IPS-15b (cell line): ENCODE measurements at regions not wholly inside any gene's neighbourhood (a gene's known extent, or its start where the extent isn't known, plus 50 kb on each side); places are given as distances from the start of the nearest gene placed in this dataset.
"Not testable (repeated sequence)": the region's sequence is repeated elsewhere in the genome, so short reads cannot be mapped to it uniquely, and the experiment has no call there.

Experiments
- H3K27me3 ChIP-seq: one replicate; pipeline ENCODE4 v1.6.1; 2013; ENCODE audit warnings: low read length; ENCODE audit not compliant: control insufficient read depth, insufficient read depth
- H3K36me3 ChIP-seq: one replicate; pipeline ENCODE4 v1.6.1; 2013; ENCODE audit warnings: low read length; ENCODE audit not compliant: control insufficient read depth, insufficient read depth
- H3K4me1 ChIP-seq: one replicate; pipeline ENCODE4 v1.6.1; 2013; ENCODE audit warnings: mild to moderate bottlenecking, low read length; ENCODE audit not compliant: control insufficient read depth, insufficient read depth
- H3K4me3 ChIP-seq: one replicate; pipeline ENCODE4 v1.5.1; 2013; ENCODE audit warnings: low read depth, low read length
- H3K9ac ChIP-seq: one replicate; pipeline ENCODE4 v1.6.1; 2013; ENCODE audit warnings: low read depth, mild to moderate bottlenecking, low read length
- H3K9me3 ChIP-seq: one replicate; pipeline ENCODE4 v1.6.1; 2013; ENCODE audit warnings: mild to moderate bottlenecking, low read length; ENCODE audit not compliant: control insufficient read depth, insufficient read depth

- Histone ChIP-seq H3K9ac (no peak overlapping the region), H3K36me3 (no peaks in the 10 kb centered on the region), H3K4me3 (no peak overlapping the region), H3K4me1 (no peaks in the 10 kb centered on the region), H3K9me3 (no peaks in the 10 kb centered on the region), H3K27me3 (no peaks in the 10 kb centered on the region)
Measured at GRCh38 chrX:138845786-138846185, 134.3 kb upstream of the FGF13 start.

GRCh38 chrX:138807400-138807799 lies 95.9 kb upstream of the FGF13 start:
- H3K9ac ChIP-seq, H3K4me1 ChIP-seq, H3K27me3 ChIP-seq, H3K4me3 ChIP-seq, H3K36me3 ChIP-seq, H3K9me3 ChIP-seq: not testable (repeated sequence)

GRCh38 chrX:138794246-138794645 lies 82.7 kb upstream of the FGF13 start:
- Histone ChIP-seq H3K9ac (no peak overlapping the region), H3K4me3 (no peak overlapping the region), H3K4me1 (no peaks in the 10 kb centered on the region), H3K36me3 (no peaks in the 10 kb centered on the region), H3K27me3 (no peaks in the 10 kb centered on the region), H3K9me3 (no peaks in the 10 kb centered on the region)

- H3K9ac ChIP-seq: no peak overlapping the region
- no peaks in the 10 kb centered on the region for H3K27me3 ChIP-seq
- no peak overlapping the region for H3K4me3 ChIP-seq
- H3K4me1 ChIP-seq: no peaks in the 10 kb centered on the region
- H3K9me3 ChIP-seq: no peaks in the 10 kb centered on the region
- no peaks in the 10 kb centered on the region for H3K36me3 ChIP-seq
Measured at GRCh38 chrX:138791551-138791950, 80.0 kb upstream of the FGF13 start.

- Histone ChIP-seq H3K4me3 (no peak overlapping the region), H3K9ac (no peak overlapping the region), H3K4me1 (no peaks in the 10 kb centered on the region), H3K9me3 (no peaks in the 10 kb centered on the region), H3K36me3 (no peaks in the 10 kb centered on the region), H3K27me3 (no peaks in the 10 kb centered on the region)
Measured at GRCh38 chrX:138788771-138789170, 77.3 kb upstream of the FGF13 start.

- H3K36me3 ChIP-seq: not testable (repeated sequence)
Measured at GRCh38 chrX:138778576-138778909, 67.0 kb upstream of the FGF13 start.

GRCh38 chrX:138777908-138778575 lies 66.5 kb upstream of the FGF13 start:
- not testable (repeated sequence) for H3K27me3 ChIP-seq, H3K36me3 ChIP-seq, H3K4me1 ChIP-seq, H3K9ac ChIP-seq, H3K9me3 ChIP-seq
- peak overlapping the region; percentile 31 for H3K4me3 ChIP-seq

More at GRCh38 chrX:138778576-138778909, 67.0 kb upstream of the FGF13 start:
- H3K9ac ChIP-seq, H3K9me3 ChIP-seq, H3K27me3 ChIP-seq, H3K4me1 ChIP-seq: not testable (repeated sequence)
- peak overlapping the region; percentile 31 for H3K4me3 ChIP-seq

- no peak overlapping the region for H3K4me3 ChIP-seq
- H3K9ac ChIP-seq: no peak overlapping the region
- no peaks in the 10 kb centered on the region for H3K4me1 ChIP-seq
- no peaks in the 10 kb centered on the region for H3K9me3 ChIP-seq
- H3K27me3 ChIP-seq: no peaks in the 10 kb centered on the region
- no peaks in the 10 kb centered on the region for H3K36me3 ChIP-seq
Measured at GRCh38 chrX:138777230-138777629, 65.7 kb upstream of the FGF13 start.

GRCh38 chrX:138775517-138775916 lies 64.0 kb upstream of the FGF13 start:
- Histone ChIP-seq H3K36me3 (no peaks in the 10 kb centered on the region), H3K9ac (no peak overlapping the region), H3K27me3 (no peaks in the 10 kb centered on the region), H3K4me1 (peaks cover 1% of the 10 kb centered on the region), H3K4me3 (no peak overlapping the region), H3K9me3 (no peaks in the 10 kb centered on the region)

GRCh38 chrX:138771047-138771446 lies 59.5 kb upstream of the FGF13 start:
- Histone ChIP-seq H3K9me3 (no peaks in the 10 kb centered on the region), H3K4me3 (no peak overlapping the region)

GRCh38 chrX:138769918-138770317 lies 58.4 kb upstream of the FGF13 start:
- H3K9me3 ChIP-seq: no peaks in the 10 kb centered on the region
- no peak overlapping the region for H3K9ac ChIP-seq
- no peaks in the 10 kb centered on the region for H3K36me3 ChIP-seq
- no peak overlapping the region for H3K4me3 ChIP-seq
- H3K27me3 ChIP-seq: no peaks in the 10 kb centered on the region
- H3K4me1 ChIP-seq: peaks cover 3% of the 10 kb centered on the region

More at GRCh38 chrX:138771047-138771446, 59.5 kb upstream of the FGF13 start:
- Histone ChIP-seq H3K36me3 (no peaks in the 10 kb centered on the region), H3K27me3 (no peaks in the 10 kb centered on the region), H3K9ac (no peak overlapping the region), H3K4me1 (peaks cover 3% of the 10 kb centered on the region)

GRCh38 chrX:138765051-138765450 lies 53.5 kb upstream of the FGF13 start:
- no peaks in the 10 kb centered on the region for H3K27me3 ChIP-seq
- H3K36me3 ChIP-seq: no peaks in the 10 kb centered on the region
- no peak overlapping the region for H3K4me3 ChIP-seq
- H3K9ac ChIP-seq: no peak overlapping the region
- no peaks in the 10 kb centered on the region for H3K4me1 ChIP-seq
- H3K9me3 ChIP-seq: no peaks in the 10 kb centered on the region
